ENCODE measurements at regions not wholly inside any gene's neighbourhood (a gene's known extent, or its start where the extent isn't known, plus 50 kb on each side); places are given as distances from the start of the nearest gene placed in this dataset.

- TF ChIP-seq, protein P1, sequence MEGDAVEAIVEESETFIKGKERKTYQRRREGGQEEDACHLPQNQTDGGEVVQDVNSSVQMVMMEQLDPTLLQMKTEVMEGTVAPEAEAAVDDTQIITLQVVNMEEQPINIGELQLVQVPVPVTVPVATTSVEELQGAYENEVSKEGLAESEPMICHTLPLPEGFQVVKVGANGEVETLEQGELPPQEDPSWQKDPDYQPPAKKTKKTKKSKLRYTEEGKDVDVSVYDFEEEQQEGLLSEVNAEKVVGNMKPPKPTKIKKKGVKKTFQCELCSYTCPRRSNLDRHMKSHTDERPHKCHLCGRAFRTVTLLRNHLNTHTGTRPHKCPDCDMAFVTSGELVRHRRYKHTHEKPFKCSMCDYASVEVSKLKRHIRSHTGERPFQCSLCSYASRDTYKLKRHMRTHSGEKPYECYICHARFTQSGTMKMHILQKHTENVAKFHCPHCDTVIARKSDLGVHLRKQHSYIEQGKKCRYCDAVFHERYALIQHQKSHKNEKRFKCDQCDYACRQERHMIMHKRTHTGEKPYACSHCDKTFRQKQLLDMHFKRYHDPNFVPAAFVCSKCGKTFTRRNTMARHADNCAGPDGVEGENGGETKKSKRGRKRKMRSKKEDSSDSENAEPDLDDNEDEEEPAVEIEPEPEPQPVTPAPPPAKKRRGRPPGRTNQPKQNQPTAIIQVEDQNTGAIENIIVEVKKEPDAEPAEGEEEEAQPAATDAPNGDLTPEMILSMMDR (IDR thresholded peaks at IDR 0.05): no peak
- no peak for ATAC-seq (ENCODE audit: low FRiP score)
- no peak for DNase-seq (ENCODE audit: low spot score)
These were observed 2458.3 kb upstream of the PCDH20 start for GRCh38 chr13:63873936-63874335.

DNA sequence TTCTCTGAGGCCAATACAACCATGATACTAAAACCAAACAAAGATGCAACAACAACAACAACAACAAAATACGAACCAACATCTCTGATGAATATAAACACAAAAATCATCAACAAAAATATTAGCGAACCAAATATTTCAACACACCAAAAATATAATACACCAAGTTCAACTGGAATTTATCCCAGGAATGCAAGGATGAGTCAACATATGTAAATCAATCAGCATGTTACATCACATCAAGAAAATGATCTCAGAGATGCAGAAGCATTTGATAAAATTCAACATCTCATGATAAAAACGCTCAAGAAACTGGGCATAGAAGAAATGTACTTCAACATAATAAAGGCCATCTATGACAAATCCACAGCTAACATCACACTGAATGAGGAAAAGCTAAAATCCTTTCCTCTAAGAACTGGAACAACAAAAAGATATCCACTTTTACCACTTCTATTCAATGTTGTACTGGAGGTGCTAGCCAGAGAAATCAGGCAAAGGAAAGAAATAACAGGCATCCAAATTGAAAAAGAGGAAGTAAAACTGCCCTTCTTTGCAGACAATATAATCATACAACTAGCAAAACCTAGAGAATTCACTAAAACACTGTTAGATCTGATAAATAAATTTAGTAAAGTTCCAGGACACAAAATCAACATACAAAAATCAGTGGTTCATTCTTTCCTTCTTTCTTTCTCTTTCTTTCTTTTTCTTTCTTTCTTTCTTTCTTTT is 2448.7 kb upstream of the PCDH20 start:
- TF ChIP-seq, protein P1 (IDR thresholded peaks at IDR 0.05): no peak
- ATAC-seq (ENCODE audit: low FRiP score) (no peak), DNase-seq (ENCODE audit: low spot score) (no peak)

GRCh38 chr13:63855457-63856118 is 2439.9 kb upstream of the PCDH20 start:
- no peak for ATAC-seq (ENCODE audit: low FRiP score)
- TF ChIP-seq, protein P1 (IDR thresholded peaks at IDR 0.05): no peak
- no peak for DNase-seq (ENCODE audit: low spot score)

- TF ChIP-seq, protein P1 (IDR thresholded peaks at IDR 0.05): no peak
- ATAC-seq (ENCODE audit: low FRiP score) (no peak), DNase-seq (ENCODE audit: low spot score) (no peak)
These were observed 2438.2 kb upstream of the PCDH20 start for GRCh38 chr13:63853816-63854215.

- DNase-seq (ENCODE audit: low spot score) (no peak), ATAC-seq (ENCODE audit: low FRiP score) (no peak)
- TF ChIP-seq, protein P1 (IDR thresholded peaks at IDR 0.05): no peak
These were observed 2435.9 kb upstream of the PCDH20 start for GRCh38 chr13:63851526-63851925.

- DNase-seq (ENCODE audit: low spot score) (no peak), ATAC-seq (ENCODE audit: low FRiP score) (no peak)
- TF ChIP-seq, protein P1 (IDR thresholded peaks at IDR 0.05): no peak
These were observed 2428.4 kb upstream of the PCDH20 start for GRCh38 chr13:63843766-63844699.

Data from omental fat pad (tissue), 3 donors.